ENCODE measurements at regions not wholly inside any gene's neighbourhood (a gene's known extent, or its start where the extent isn't known, plus 50 kb on each side); places are given as distances from the start of the nearest gene placed in this dataset.

DNA sequence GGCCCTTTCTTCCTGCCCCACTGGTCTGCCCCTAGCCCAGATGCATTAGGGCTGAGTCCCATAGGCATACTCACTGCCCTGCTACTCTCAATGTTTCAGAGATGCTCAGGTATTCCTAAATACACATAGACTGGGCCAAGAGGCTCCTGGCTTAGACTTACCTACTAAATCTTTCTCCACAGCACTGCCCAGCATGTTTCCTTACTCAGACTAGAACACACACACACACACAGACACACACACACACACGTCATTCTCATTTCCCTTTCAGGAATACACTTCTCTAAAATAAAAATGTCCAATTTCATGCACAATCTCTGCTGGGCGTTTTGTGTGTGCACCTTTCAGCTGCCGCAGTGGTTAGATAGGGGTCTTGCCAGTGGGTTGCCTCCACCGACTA is 175.7 kb downstream of the FAM43A start:
- TF ChIP-seq, protein P1, sequence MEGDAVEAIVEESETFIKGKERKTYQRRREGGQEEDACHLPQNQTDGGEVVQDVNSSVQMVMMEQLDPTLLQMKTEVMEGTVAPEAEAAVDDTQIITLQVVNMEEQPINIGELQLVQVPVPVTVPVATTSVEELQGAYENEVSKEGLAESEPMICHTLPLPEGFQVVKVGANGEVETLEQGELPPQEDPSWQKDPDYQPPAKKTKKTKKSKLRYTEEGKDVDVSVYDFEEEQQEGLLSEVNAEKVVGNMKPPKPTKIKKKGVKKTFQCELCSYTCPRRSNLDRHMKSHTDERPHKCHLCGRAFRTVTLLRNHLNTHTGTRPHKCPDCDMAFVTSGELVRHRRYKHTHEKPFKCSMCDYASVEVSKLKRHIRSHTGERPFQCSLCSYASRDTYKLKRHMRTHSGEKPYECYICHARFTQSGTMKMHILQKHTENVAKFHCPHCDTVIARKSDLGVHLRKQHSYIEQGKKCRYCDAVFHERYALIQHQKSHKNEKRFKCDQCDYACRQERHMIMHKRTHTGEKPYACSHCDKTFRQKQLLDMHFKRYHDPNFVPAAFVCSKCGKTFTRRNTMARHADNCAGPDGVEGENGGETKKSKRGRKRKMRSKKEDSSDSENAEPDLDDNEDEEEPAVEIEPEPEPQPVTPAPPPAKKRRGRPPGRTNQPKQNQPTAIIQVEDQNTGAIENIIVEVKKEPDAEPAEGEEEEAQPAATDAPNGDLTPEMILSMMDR (conservative IDR thresholded peaks at IDR 0.05), result no peak
- no peak for TF ChIP-seq EZH2 (IDR thresholded peaks at IDR 0.05; ENCODE audit: low read depth)
